ENCODE measurements at regions not wholly inside any gene's neighbourhood (a gene's known extent, or its start where the extent isn't known, plus 50 kb on each side); places are given as distances from the start of the nearest gene placed in this dataset.

- peaks cover under 1% of the 10 kb centered on the region for H3K36me3 Mint-ChIP-seq (ENCODE audit: low read depth)
- H3K27ac Mint-ChIP-seq, result no peak overlapping the region
- CTCF ChIA-PET, result no interaction called here
These were observed 82.1 kb upstream of the IGFBP3 start for GRCh38 chr7:46003161-46003560.

GRCh38 chr7:46000513-46000912 is 79.4 kb upstream of the IGFBP3 start:
- CTCF ChIA-PET, result no interaction called here
- no peaks in the 10 kb centered on the region for H3K4me1 Mint-ChIP-seq (ENCODE audit: low read depth)
- H3K36me3 Mint-ChIP-seq (ENCODE audit: low read depth), result peaks cover 13% of the 10 kb centered on the region
- no peaks in the 10 kb centered on the region for H3K27me3 Mint-ChIP-seq (ENCODE audit: low read depth)
- no peak overlapping the region for H3K27ac Mint-ChIP-seq
- intact Hi-C loops (cut with micrococcal nuclease), result no loop called here
- no peak for DNase-seq
- no peak overlapping the region for H3K4me3 Mint-ChIP-seq
- H3K9me3 Mint-ChIP-seq, result peaks cover 36% of the 10 kb centered on the region

More at GRCh38 chr7:46003161-46003560, 82.1 kb upstream of the IGFBP3 start:
- peaks cover 21% of the 10 kb centered on the region for H3K9me3 Mint-ChIP-seq
- DNase-seq, result no peak
- no peaks in the 10 kb centered on the region for H3K4me1 Mint-ChIP-seq (ENCODE audit: low read depth)
- H3K27me3 Mint-ChIP-seq (ENCODE audit: low read depth), result no peaks in the 10 kb centered on the region
- intact Hi-C loops (cut with micrococcal nuclease), result no loop called here
- no peak overlapping the region for H3K4me3 Mint-ChIP-seq

GRCh38 chr7:45999541-45999940 is 78.5 kb upstream of the IGFBP3 start:
- Mint-ChIP-seq H3K27ac (no peak overlapping the region), H3K27me3 (ENCODE audit: low read depth) (no peaks in the 10 kb centered on the region), H3K36me3 (ENCODE audit: low read depth) (peaks cover 17% of the 10 kb centered on the region), H3K4me3 (no peak overlapping the region), H3K4me1 (ENCODE audit: low read depth) (no peaks in the 10 kb centered on the region), H3K9me3 (peaks cover 41% of the 10 kb centered on the region)
- no peak for DNase-seq
- intact Hi-C loops (cut with micrococcal nuclease), result no loop called here
- CTCF ChIA-PET, result no interaction called here

- Mint-ChIP-seq H3K4me1 (ENCODE audit: low read depth) (no peaks in the 10 kb centered on the region), H3K36me3 (ENCODE audit: low read depth) (peaks cover 27% of the 10 kb centered on the region), H3K27ac (no peak overlapping the region), H3K27me3 (ENCODE audit: low read depth) (no peaks in the 10 kb centered on the region), H3K9me3 (peaks cover 47% of the 10 kb centered on the region), H3K4me3 (no peak overlapping the region)
- intact Hi-C loops (cut with micrococcal nuclease), result no loop called here
- no peak for DNase-seq
- CTCF ChIA-PET, result no interaction called here
These were observed 77.4 kb upstream of the IGFBP3 start for GRCh38 chr7:45998506-45998905.

- H3K4me3 Mint-ChIP-seq, result no peak overlapping the region
- H3K4me1 Mint-ChIP-seq (ENCODE audit: low read depth), result no peaks in the 10 kb centered on the region
- peaks cover 50% of the 10 kb centered on the region for H3K36me3 Mint-ChIP-seq (ENCODE audit: low read depth)
- intact Hi-C loops (cut with micrococcal nuclease), result no loop called here
- no peak for DNase-seq
- CTCF ChIA-PET, result no interaction called here
- peaks cover 36% of the 10 kb centered on the region for H3K9me3 Mint-ChIP-seq
- H3K27me3 Mint-ChIP-seq (ENCODE audit: low read depth), result no peaks in the 10 kb centered on the region
- H3K27ac Mint-ChIP-seq, result no peak overlapping the region
These were observed 72.5 kb upstream of the IGFBP3 start for GRCh38 chr7:45993621-45994020.

- intact Hi-C loops (cut with micrococcal nuclease), result no loop called here
- Mint-ChIP-seq H3K4me3 (no peak overlapping the region), H3K9me3 (peaks cover 32% of the 10 kb centered on the region), H3K27me3 (ENCODE audit: low read depth) (no peaks in the 10 kb centered on the region), H3K4me1 (ENCODE audit: low read depth) (no peaks in the 10 kb centered on the region), H3K36me3 (ENCODE audit: low read depth) (peaks cover 46% of the 10 kb centered on the region), H3K27ac (no peak overlapping the region)
- no peak for DNase-seq
- CTCF ChIA-PET, result no interaction called here
These were observed 71.8 kb upstream of the IGFBP3 start for GRCh38 chr7:45992826-45993225.

- H3K4me3 Mint-ChIP-seq, result no peak overlapping the region
- no peaks in the 10 kb centered on the region for H3K4me1 Mint-ChIP-seq (ENCODE audit: low read depth)
- H3K27ac Mint-ChIP-seq, result no peak overlapping the region
- H3K27me3 Mint-ChIP-seq (ENCODE audit: low read depth), result no peaks in the 10 kb centered on the region
- peaks cover 15% of the 10 kb centered on the region for H3K9me3 Mint-ChIP-seq
- intact Hi-C loops (cut with micrococcal nuclease), result no loop called here
- no peak for DNase-seq
- CTCF ChIA-PET, result no interaction called here
- peaks cover 35% of the 10 kb centered on the region for H3K36me3 Mint-ChIP-seq (ENCODE audit: low read depth)
These were observed 69.2 kb upstream of the IGFBP3 start for GRCh38 chr7:45990276-45990675.

GRCh38 chr7:45988405-45989057 is 67.5 kb upstream of the IGFBP3 start:
- CTCF ChIA-PET, result no interaction called here
- no peaks in the 10 kb centered on the region for H3K27me3 Mint-ChIP-seq (ENCODE audit: low read depth)
- H3K36me3 Mint-ChIP-seq (ENCODE audit: low read depth), result peaks cover 24% of the 10 kb centered on the region
- no peaks in the 10 kb centered on the region for H3K4me1 Mint-ChIP-seq (ENCODE audit: low read depth)
- DNase-seq, result no peak
- H3K9me3 Mint-ChIP-seq, result peaks cover 3% of the 10 kb centered on the region
- no peak overlapping the region for H3K4me3 Mint-ChIP-seq
- no peak overlapping the region for H3K27ac Mint-ChIP-seq
- intact Hi-C loops (cut with micrococcal nuclease), result no loop called here

- no peak for DNase-seq
- intact Hi-C loops (cut with micrococcal nuclease), result no loop called here
- no peak overlapping the region for H3K27ac Mint-ChIP-seq
- no peaks in the 10 kb centered on the region for H3K27me3 Mint-ChIP-seq (ENCODE audit: low read depth)
- peaks cover 2% of the 10 kb centered on the region for H3K9me3 Mint-ChIP-seq
- no peak overlapping the region for H3K4me3 Mint-ChIP-seq
- H3K36me3 Mint-ChIP-seq (ENCODE audit: low read depth), result peaks cover 19% of the 10 kb centered on the region
- no peaks in the 10 kb centered on the region for H3K4me1 Mint-ChIP-seq (ENCODE audit: low read depth)
- CTCF ChIA-PET, result interaction anchor here (0.6 kb wide), 1 partner anchor 75 kb away, joined by 3 read pairs; no protein-coding TSS in a partner anchor
These were observed 66.6 kb upstream of the IGFBP3 start for GRCh38 chr7:45987521-45988290.

GRCh38 chr7:45986355-45987298 is 65.6 kb upstream of the IGFBP3 start:
- CTCF ChIA-PET, result interaction anchor here (1.1 kb wide), 1 partner anchor 65 kb away, joined by 3 read pairs; no protein-coding TSS in a partner anchor
- no peak overlapping the region for H3K4me3 Mint-ChIP-seq
- H3K27me3 Mint-ChIP-seq (ENCODE audit: low read depth), result no peaks in the 10 kb centered on the region
- no peak overlapping the region for H3K27ac Mint-ChIP-seq
- intact Hi-C loops (cut with micrococcal nuclease), result no loop called here
- peaks cover 15% of the 10 kb centered on the region for H3K36me3 Mint-ChIP-seq (ENCODE audit: low read depth)
- no peak for DNase-seq
- H3K4me1 Mint-ChIP-seq (ENCODE audit: low read depth), result no peaks in the 10 kb centered on the region
- peaks cover 3% of the 10 kb centered on the region for H3K9me3 Mint-ChIP-seq

GRCh38 chr7:45985902-45986301 is 64.8 kb upstream of the IGFBP3 start:
- H3K36me3 Mint-ChIP-seq (ENCODE audit: low read depth), result peaks cover 10% of the 10 kb centered on the region
- CTCF ChIA-PET, result interaction anchor here (1.1 kb wide), 1 partner anchor 64 kb away, joined by 3 read pairs; no protein-coding TSS in a partner anchor
- no peak for DNase-seq
- peaks cover 2% of the 10 kb centered on the region for H3K9me3 Mint-ChIP-seq
- H3K4me1 Mint-ChIP-seq (ENCODE audit: low read depth), result no peaks in the 10 kb centered on the region
- no peak overlapping the region for H3K4me3 Mint-ChIP-seq
- intact Hi-C loops (cut with micrococcal nuclease), result no loop called here
- H3K27me3 Mint-ChIP-seq (ENCODE audit: low read depth), result no peaks in the 10 kb centered on the region
- H3K27ac Mint-ChIP-seq, result no peak overlapping the region

Data from activated naive CD4-positive, alpha-beta T cell treated with anti-CD3 and anti-CD28 coated beads for 36 hours (primary cell).